ENCODE measurements at regions not wholly inside any gene's neighbourhood (a gene's known extent, or its start where the extent isn't known, plus 50 kb on each side); places are given as distances from the start of the nearest gene placed in this dataset.

DNA sequence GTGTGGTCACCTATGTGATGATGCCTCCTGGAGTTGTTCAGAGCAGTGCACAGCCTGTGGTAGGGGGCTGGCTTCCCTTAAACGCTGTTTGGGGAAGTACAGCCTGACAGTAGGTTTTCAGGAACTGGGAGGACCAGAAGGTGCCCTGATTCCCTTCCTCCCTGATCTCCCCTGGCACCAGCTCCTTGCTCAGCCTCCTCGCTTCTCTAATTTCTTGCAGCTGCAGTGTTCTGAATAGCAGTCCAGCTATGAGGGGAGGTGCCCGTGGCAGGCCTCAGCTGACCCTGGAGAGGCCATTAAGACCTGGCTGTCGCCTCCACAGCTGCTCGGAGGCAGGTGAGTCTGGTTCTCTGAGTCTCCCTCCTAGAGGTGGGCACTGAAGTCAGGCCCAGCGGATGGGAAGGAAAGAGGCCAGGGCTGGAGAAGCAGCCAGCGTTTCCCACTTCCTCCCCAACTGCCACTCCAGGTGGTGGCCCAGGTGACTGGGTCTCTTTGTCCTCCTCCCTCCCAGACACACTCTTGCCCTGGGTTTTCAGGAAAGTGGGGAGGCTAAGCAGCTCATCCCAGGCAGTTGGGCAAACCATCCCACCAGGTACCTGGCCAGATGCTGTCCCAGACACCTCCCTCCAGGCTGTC, 52.0 kb upstream of the RPL11 start:
- no peak for FAIRE-seq
- no peak for DNase-seq (ENCODE audit: low spot score)

DNA sequence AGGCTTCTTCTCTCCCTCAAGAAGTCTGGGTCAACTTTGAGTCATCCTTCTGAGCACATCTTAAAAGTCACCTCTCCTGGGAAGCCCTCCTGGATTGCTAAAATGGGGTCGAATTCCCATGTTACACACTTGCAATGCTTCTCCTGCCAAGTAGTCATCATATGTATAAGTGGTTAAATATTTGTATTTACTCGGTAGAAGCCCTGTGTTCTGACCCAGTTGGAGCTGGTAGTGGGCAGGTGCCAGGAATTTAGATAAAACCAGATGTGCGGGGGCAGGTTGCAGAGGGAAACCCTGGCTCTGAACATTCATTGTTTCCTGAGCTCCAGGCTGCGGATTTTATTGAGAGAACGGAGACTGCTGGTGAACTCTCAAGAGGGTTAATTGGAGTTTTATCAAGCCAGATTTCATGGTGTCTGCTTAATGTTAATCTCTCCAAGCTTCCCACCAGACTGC, 52.8 kb upstream of the RPL11 start:
- no peak for DNase-seq (ENCODE audit: low spot score)
- no peak for FAIRE-seq

DNA sequence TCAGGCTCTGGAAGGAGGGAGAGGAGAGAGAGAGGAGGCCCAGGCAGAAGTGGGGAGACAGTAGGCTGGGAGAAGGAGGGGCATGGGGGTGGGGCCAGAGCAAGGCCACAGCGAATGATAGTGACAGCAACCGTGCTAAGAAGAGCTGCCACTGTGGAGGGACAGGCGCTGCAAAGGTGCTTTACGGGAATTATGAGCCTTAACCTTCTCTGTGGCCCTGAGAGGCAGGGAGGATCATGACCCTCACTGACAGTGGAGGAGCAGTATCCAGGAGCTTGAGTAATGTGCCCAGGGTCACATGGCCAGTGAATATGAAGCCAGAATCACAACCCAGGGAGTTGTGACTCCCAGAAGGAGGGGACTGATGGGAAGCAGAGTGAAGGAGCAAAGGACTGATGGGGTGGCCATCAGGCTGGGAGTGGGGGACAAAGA, 53.4 kb upstream of the RPL11 start:
- DNase-seq (ENCODE audit: low spot score) (no peak), FAIRE-seq (no peak)

DNA sequence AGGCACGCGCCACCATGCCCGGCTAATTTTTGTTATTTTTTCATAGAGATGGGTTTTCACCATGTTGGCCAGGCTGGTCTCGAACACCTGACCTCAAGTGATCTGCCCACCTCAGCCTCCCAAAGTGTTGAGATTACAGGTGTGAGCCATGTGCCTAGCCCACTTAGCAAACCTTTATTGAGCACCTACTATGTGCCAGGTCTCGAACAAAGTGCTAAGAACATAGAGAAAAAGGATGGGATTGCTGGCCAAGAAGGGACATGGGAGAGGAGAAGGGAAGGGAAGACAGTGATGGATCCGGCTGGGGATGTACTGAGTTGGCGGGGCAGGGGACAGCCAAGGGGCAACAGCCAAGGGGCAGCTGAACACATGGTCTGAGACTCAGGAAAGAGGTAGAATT, 55.6 kb upstream of the RPL11 start:
- DNase-seq (ENCODE audit: low spot score) (no peak), FAIRE-seq (no peak)

DNA sequence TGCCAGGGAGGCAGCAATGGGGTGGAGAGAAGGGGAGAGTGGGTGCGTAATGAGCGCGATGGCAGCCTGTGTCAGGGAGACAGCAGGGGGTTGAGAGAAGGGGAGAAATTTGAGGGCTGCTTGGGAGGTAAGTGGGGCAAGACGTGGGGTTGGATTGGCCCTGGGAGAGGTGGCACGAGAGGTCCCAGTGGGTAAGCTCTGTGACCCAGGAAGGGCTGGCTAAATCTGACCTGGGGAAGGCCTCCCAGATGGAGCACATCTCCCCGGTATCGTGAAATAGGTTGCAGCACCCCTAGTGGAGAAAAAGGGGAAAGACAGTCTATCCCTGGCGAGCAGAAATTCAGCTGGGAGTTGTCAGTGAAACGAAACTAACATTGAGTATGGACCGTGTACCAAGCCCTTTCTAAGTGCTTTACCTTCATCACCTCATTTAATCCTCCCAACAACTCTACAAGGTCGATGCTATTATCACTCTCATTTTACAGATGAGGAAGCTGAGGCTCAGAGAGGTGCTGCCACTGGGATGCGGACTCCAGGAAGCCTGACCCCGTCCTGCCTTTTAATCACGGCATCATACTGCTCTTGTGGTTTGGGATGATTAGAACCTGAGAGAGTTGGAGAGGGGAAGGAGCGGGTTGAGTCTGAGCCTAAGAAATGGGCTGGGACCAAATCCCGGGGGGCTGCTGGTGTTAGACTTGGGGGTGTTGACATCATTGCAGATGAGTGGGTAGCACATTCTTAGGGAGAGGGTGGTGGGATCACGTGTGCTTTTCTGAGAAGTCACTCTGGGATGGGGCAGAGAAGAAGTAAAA, 56.6 kb upstream of the RPL11 start:
- FAIRE-seq (no peak), DNase-seq (ENCODE audit: low spot score) (peak; percentile 83)

DNA sequence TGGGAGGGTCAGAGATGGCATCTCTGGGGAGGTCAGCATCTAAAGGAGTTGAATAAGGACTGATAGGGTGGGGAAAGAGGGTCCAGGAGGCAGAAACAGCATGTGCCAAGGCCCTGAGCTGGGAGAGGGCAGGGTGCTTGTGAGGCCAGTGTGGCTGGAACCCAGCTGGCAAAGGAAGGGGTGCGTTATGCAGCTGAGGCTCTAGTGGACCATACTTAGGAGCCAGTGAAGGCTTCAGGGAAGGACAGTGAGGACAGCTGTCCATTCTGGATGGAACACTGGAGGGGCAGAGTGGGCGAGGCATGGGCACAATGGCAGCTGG, 57.1 kb upstream of the RPL11 start:
- no peak for FAIRE-seq
- no peak for DNase-seq (ENCODE audit: low spot score)

DNA sequence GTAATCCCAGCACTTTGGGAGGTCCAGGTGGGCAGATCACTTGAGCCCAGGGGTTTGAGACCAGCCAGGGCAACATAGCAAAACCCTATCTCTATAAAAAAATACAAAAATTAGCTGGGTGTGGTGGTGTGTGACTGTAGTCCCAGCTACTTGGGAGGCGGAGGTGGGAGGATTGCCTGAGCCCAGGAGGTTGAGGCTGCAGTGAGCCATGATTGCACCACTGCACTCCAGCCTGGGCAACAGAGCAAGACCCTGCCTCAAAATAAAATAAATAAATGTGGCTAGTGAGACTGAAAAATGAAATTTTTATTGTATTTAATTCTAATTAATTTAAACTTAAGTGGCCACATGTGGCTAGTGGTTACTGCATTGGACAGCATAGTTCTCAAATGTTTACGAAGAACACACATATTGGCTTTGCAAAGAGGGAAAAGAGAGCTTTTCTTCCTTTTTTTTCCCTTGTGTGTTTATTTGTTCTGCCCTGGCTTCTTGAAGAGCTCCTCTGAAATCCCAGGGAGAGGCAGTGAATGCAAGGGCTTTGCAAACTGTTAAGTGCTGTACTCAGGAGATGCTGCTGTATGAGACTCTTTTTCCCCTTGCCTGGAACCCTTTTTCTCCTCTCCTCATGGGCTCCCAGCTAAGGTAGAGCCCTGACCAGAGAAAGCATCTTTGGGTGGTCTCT, 59.0 kb upstream of the RPL11 start:
- no peak for FAIRE-seq
- no peak for DNase-seq (ENCODE audit: low spot score)

DNA sequence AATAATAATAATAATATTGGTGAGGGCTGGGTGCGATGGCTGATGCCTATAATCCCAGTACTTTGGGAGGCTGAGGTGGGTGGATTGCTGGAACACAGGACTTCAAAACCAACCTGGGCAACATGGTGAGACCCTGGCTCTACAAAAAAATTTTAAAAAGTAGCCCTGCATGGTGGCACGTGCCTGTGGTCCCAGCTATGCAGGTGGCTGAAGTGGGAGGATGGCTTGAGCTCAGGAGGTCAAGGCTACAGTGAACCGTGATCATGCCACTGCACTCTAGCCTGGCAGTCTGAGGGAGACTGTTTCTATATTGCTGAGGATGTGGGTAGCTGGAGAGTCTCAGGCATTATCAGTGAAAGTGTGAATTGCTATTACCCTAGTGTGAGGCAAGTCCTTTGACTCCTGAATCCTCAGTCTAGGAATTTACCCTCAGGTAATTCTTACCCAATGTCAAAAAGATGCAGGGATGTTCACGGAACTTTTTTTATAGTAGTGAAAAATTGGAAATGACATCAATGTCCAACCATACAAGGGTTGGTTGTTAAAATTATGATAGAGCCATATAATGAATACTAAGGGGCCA, 61.8 kb upstream of the RPL11 start:
- DNase-seq (ENCODE audit: low spot score) (no peak), FAIRE-seq (no peak)

DNA sequence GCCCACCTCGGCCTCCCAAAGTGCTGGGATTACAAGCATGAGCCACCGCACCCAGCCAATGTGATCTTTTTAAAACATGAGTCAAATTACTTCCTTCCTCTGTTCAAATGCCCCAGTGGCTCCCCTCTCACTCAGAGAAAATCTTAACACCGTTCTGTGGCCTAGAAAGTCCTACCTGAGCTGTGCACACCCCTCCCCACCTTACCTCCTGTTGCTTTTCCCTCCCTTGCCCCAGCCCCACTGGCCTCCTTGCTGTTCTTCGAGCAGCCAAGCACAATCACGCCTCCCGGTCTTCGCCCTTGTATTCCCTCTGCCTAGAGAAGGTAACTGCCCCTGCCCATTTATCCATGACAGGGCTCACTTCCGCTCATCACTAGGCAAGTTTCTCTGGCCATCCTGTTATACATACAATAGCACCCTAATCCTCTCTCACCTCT, 62.6 kb upstream of the RPL11 start:
- FAIRE-seq = no peak
- no peak for DNase-seq (ENCODE audit: low spot score)

DNA sequence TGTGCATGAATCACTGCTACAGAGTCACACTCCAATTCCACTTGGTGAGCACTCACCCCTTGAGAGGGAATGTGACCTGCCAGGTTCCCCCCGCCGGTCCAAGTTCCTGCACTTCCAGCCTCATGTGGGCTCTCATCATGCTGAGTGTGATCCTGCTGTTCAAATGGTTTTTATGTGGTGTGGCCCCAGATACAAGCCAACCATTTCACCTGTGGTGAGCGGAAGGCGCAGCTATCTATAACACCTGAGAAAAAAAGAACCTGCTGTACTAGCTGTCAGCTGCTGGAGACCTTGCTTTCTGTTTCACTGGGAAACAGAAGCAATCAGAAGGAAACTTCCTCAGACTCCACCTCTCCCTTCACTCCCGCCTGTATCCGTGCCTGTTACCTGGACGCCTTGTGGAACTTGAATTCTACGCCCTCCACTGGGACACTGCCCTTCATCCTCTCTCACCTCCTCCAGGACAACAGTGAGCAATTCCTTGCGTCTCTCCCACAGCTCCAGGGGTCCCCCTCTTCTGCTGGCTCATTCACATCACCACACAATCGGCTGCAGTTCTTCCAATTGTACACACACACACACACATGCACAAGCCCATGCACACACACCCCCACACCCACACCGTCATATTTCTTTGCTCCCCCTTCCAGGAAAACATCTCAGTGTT, 64.4 kb upstream of the RPL11 start:
- FAIRE-seq (no peak), DNase-seq (ENCODE audit: low spot score) (no peak)

DNA sequence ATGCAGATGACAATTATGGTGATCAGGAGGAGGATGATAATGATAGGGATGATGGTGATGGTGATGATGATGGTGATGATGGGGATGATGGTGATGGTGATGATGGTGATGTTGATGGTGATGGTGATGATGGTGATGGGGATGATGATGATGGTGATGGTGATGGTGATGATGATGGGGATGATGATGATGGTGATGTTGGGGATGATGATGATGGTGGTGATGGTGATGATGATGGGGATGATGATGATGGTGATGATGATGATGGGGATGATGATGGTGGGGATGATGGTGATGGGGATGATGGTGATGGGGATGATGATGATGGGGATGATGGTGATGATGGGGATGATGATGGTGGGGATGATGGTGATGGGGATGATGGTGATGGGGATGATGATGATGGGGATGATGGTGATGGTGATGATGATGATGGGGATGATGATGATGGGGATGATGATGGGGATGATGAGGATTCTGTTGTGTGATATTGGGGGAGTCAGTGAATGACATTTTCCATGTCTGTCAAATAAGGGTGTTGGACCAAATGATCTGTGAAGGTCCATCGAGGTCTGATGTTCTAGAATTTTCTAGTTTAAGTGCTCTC, 65.6 kb upstream of the RPL11 start:
- FAIRE-seq = peak; percentile 90
- no peak for DNase-seq (ENCODE audit: low spot score)

DNA sequence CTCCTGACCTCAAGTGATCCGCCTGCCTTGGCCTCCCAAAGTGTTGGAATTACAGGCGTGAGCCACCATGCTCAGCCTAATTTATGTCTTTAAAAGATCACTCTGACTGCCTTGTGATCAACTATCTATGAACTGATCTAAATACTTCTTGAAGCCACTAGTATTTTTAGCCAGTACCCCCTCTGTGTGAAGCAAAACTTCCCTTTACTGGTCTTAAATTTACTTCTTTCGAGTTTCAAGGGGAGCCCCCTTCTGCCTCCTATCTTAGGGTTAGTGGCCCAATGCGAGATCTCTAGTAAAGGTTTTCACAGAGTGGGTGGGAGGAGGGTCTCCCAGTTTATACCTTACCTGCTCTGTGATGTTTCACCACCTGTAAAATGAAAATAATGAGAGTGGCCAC, 66.1 kb upstream of the RPL11 start:
- FAIRE-seq = no peak
- DNase-seq (ENCODE audit: low spot score) = no peak

DNA sequence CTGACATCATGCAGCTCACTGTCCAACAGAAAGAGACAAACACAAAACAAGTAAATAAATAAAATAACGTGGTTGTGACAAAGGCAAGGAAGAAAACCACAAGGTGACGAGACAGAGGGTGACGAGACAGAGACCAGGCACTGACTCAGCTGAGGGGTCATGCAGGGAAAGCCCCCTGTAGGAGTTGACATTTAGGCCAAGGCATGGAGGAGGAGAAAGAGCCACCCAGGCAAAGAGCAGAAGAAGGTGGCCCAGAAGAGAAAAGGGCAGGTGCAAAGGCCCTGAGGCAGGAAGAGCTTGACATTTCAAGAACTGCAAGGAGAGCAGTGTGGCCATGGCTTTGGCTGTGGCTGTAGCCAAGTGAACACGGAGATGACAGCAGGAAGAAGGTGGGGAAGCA, 65.1 kb upstream of the ID3 start:
- no peak for FAIRE-seq
- DNase-seq (ENCODE audit: low spot score) = no peak

DNA sequence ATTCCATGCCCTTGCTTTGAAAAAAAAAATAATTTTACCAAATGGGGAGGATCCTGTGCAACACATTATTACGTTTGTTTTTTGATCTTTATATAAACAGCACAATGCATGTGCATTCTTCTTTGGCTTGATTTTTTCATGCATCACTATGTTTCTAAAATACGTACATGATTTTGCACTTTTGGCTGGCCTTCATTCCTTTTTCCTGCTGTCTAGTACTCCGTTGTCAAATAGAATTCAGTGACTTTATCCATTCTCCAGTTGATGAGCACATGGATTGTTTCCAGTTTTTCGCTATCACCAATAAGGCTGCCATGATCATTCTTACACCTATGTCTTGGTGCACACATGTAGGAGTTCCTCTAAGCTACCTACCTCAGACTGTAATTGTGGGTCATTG, 63.0 kb upstream of the ID3 start:
- DNase-seq (ENCODE audit: low spot score) = no peak
- FAIRE-seq = no peak

DNA sequence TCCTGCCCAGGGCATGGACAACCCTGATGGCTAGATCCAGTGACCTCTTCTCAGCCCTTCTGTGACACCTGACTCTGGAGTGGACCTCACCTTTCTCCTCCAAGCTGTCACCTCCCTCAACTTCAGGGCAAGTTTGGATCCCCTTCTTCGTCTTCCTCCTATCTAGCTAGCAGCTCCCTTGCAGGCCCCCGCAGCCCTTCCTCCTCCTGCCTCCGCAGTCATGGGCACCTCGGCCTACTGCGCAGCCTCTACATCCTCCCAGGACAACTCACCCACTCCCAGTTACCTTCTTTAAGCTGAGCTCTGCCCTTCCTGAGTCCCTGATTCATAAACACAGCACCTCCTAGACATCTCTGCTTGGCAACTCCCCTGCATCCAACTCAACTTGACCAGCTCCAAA, 61.3 kb upstream of the ID3 start:
- FAIRE-seq (no peak), DNase-seq (ENCODE audit: low spot score) (no peak)

DNA sequence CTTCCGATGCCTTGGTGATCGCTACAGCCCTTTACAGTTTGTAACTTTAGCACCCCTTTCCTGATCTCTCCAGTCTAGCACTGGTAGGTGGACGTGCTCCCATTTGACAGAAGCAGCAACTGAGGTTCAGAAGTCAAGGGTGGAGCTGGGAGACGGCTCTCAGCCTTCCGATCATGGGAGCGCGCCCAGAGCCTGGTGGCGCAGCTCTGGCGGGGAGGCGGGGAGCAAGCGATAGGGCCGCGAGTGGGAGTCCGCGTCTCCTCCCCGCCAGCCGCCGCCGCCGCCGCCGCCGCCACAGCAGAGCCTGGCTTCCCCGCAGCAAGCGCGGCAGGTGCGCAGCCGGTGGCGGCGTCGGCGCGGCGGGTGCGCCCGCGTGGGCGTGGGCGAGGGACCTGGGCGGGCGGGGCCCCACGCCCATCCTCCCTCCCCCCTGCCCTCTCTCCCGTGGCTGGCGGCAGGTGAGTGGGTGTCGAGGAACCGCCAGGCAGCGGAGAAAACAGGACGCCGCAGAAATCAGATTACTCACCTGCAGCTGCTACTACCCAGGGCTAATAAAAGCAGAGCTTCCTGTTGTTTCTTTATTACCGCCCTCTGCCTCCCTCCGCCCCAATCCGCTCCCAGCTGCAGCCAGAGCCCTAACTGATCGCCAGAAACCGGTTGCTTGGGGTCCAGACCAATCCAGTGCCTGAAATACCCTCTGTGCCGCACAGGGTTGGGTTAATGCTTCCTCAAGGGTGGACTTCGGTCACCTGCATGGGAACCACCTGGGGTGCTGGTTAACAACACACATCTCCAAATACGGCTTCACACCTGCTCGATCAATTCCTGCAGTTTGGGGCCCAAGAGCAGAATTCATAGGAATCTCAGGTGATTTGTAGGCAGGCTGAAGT, 60.2 kb upstream of the ID3 start:
- peak; percentile 9 for FAIRE-seq
- DNase-seq (ENCODE audit: low spot score) = peak; percentile 70

DNA sequence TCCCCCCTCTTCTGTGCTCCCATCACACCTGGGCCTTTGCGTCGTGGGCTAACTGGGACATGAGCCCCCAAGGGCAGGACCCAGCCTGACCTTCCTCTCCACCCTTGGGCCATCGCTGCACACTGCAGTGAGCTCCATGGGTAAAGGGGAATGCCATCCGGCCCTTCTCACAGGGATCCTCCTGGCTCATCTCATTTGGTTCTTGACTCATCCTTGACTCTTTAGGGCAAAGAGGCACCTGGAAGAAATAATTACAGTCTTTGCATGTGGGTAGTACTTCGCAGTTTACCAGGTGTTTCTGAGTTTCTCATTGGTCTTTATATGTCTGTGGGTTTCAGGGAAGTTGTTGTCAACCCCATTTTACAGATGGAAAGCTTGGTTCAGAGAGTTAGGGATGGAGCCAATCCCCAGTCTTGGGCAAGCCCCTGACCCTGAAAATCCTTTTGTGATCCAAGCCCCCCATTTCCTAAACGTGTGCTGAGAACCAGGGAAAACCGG, 59.3 kb upstream of the ID3 start:
- no peak for FAIRE-seq

DNA sequence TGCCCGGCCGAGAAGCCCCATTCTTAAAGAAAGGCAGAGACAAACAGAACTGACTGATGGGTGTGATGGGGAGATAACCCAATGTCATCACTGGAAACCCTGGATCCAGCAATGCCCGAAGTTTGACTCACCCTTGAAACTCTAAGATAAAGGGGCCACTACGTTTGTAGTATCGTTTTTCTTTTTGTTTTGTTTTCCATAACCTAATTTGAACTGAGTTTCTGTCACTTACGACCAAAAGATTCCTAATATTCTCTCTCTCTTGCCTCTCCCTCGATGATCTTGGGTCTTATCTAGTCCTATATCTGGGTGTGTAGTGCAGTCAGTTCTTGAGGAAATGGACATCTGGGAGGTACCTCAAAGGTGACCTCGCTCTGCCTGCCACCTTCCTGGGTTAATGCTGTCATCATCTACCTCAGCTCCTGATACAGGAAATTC, 57.8 kb upstream of the ID3 start:
- FAIRE-seq (no peak), DNase-seq (ENCODE audit: low spot score) (no peak)

More for the DNA sequence above, 59.3 kb upstream of the ID3 start:
- no peak for DNase-seq (ENCODE audit: low spot score)

DNA sequence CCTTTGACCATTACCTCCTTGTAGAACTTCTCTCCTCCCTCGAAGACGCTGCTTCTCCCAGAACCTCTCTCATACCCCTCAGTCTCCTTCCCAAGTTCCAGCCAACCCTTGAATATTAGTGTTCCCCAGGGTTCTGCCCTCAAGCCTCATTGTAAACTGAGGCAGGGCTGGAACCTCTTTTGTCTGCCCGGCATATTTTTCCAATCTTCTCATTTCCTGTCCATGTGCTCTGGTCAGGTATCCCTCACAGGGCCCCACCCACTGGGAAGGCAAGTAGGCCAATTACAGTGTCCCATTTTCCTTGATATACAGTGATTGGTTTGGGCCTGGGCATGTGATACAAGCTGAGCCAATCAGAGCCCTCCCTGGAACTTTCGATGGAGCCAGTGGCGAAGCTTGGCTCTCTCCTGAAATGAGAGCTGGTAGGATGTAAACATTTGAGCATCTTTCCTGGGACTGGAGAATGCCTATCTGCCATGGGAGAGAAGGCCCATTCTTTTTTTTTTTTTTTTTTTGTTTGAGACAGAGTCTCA, 57.1 kb upstream of the ID3 start:
- FAIRE-seq (no peak), DNase-seq (ENCODE audit: low spot score) (no peak)

DNA sequence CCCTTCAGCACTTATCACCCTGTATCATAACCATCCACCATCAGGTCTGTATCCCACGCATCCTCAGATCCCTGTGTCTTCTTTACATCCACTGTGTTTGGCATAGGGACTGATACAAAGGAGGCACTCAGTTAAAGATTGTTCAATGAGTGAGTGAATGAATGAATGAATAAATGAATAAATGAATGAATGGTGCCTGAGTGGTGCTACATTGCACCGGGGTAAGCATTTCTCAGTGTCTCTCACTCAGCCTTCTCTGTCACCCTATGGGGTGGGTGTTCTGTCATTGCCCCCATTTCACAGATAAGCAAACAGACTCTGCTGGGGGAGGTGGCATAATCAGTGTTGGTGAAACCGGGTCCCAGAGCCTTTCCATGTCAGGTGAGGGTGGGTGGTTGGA, 56.6 kb upstream of the ID3 start:
- FAIRE-seq = no peak
- DNase-seq (ENCODE audit: low spot score) = no peak

All from urothelium cell line (cell line).